ENCODE measurements at regions not wholly inside any gene's neighbourhood (a gene's known extent, or its start where the extent isn't known, plus 50 kb on each side); places are given as distances from the start of the nearest gene placed in this dataset.

DNA sequence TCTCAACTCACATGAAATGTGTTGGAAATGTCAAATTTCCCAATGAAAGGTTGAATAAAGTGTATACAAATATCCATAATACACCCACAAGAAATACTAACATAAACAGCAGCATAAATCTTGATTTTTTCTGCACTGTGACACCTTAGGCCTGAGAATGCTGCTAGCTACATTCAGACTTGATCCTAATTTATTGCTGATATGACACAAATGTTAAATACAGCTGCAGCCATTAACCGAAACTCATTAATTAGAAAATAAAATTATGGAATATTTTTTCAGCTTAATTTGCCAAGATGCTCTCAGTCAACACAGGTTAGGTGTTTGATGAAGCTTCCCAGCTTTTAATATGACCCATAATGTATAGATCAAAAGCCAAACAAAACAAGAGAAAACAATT is 914.3 kb upstream of the C9orf72 start:
- H3K56ac ChIP-seq (replicated peaks; ENCODE audit: insufficient read length, low read depth, low read length): no peak overlapping the region
- H3K79me2 ChIP-seq (ENCODE audit: control insufficient read depth in 1 of 2, insufficient read depth in 2 of 2, low read length in 2 of 2): no peaks in the 10 kb centered on the region
- no peak overlapping the region for H2BK20ac ChIP-seq (ENCODE audit: low read length)
- CTCF ChIA-PET (ENCODE audit: partially characterized antibody): interaction anchor here (0.6 to 1.1 kb wide), 2 partner anchors 498 to 1316 kb away, joined by 3 read pairs; no protein-coding TSS in a partner anchor
- H3K14ac ChIP-seq (ENCODE audit: insufficient read length): no peak overlapping the region
- no peak for TF ChIP-seq SIRT6 (IDR thresholded peaks at IDR 0.05; ENCODE audit: low read length)
- TF ChIP-seq MAFK (IDR thresholded peaks at IDR 0.05; ENCODE audit: low read depth, low read length): peak; percentile 47; the same call in 1 of the 2 replicates
- DNase-seq (ENCODE audit: low read depth in 1 of 2, low spot score in 2 of 2) (no peak), FAIRE-seq (no peak)
- no peak overlapping the region for H3K27ac ChIP-seq (ENCODE audit: low read depth, low read length)
- no peak overlapping the region for H3K4me3 ChIP-seq (ENCODE audit: extremely low read depth in 1 of 4, insufficient read depth in 2 of 4, low read depth in 3 of 4, low read length in 4 of 4)
- no peak overlapping the region for H2BK120ac ChIP-seq (replicated peaks; ENCODE audit: low read depth, low read length)
- H3K23ac ChIP-seq (ENCODE audit: insufficient read length): no peak overlapping the region
- no peaks in the 10 kb centered on the region; a peak in 1 of 7 replicates for H3K4me1 ChIP-seq (replicated peaks in 1 of 4; ENCODE audit: control insufficient read depth in 3 of 4, insufficient read depth in 4 of 4, low read length in 3 of 4)
- no peaks in the 10 kb centered on the region for H3K23me2 ChIP-seq (ENCODE audit: low read depth, low read length)
- H3K79me1 ChIP-seq (ENCODE audit: low read depth, low read length): no peaks in the 10 kb centered on the region
- H4K91ac ChIP-seq (replicated peaks; ENCODE audit: insufficient read length, low read length): no peak overlapping the region
- 87% methylated on average over 1 of the region's 1 CpG; no CpG with 5 or more reads in 1 of the 2 experiments for WGBS, 2 experiments (ENCODE audit: extremely low coverage in 1 of 2, insufficient coverage in 1 of 2, insufficient read length in 1 of 2, insufficient replicate concordance in 2 of 2, low coverage in 1 of 2, low lambda C conversion rate in 2 of 2, missing lambda C conversion rate in 1 of 2)
- H3K36me3 ChIP-seq (ENCODE audit: control insufficient read depth in 2 of 4, insufficient read depth in 4 of 4, low read length in 3 of 4): no peaks in the 10 kb centered on the region
- no peak overlapping the region for H2AK5ac ChIP-seq (ENCODE audit: low read depth, low read length)
- no peaks in the 10 kb centered on the region for H3K27me3 ChIP-seq (replicated peaks in 1 of 4; ENCODE audit: control insufficient read depth in 3 of 4, extremely low read depth in 1 of 4, insufficient read depth in 3 of 4, low read length in 3 of 4)
- POLR2A ChIA-PET (ENCODE audit: partially characterized antibody): no interaction called here
- H3K18ac ChIP-seq (ENCODE audit: extremely low read depth, low read length): no peak overlapping the region
- H4K8ac ChIP-seq (ENCODE audit: extremely low read depth, insufficient read depth, low read length): no peak overlapping the region
- H4K20me1 ChIP-seq (replicated peaks in 1 of 2; ENCODE audit: control insufficient read depth in 1 of 2, insufficient read depth in 2 of 2, low read length in 2 of 2): no peaks in the 10 kb centered on the region
- no peak overlapping the region for H2BK5ac ChIP-seq (ENCODE audit: low read depth, low read length)
- H3K9me3 ChIP-seq (ENCODE audit: insufficient read depth in 2 of 2, low read depth in 1 of 2, low read length in 1 of 2): no peaks in the 10 kb centered on the region
- no peak overlapping the region for H3K9ac ChIP-seq (replicated peaks in 1 of 4; ENCODE audit: extremely low read depth in 1 of 4, low read depth in 3 of 4, low read length in 3 of 4)
- no peak overlapping the region for H2BK15ac ChIP-seq (ENCODE audit: low read length)
- no peak overlapping the region for H2AFZ ChIP-seq (ENCODE audit: low read length)
- no peak overlapping the region for H3K4ac ChIP-seq (replicated peaks; ENCODE audit: insufficient read length, low read depth, low read length)
- no peak overlapping the region for H2BK12ac ChIP-seq (ENCODE audit: low read depth, low read length)
- no peak overlapping the region for H3K4me2 ChIP-seq (ENCODE audit: insufficient read depth in 1 of 2, low read depth in 2 of 2, low read length in 2 of 2)
- no peak overlapping the region for H4K5ac ChIP-seq (ENCODE audit: insufficient read length, low read depth, low read length)
